Activated naive CD8-positive, alpha-beta T cell treated with anti-CD3 and anti-CD28 coated beads, Interleukin-2, amount 50 U/mL, for 24 hours (primary cell): ENCODE measurements at regions not wholly inside any gene's neighbourhood (a gene's known extent, or its start where the extent isn't known, plus 50 kb on each side); places are given as distances from the start of the nearest gene placed in this dataset.

Source experiments
- ATAC-seq: fragments of 150-1000 bp; cut with Tn5 transposase; one replicate; pipeline ENCODE4 v1.10.0; 2021
- DNase-seq: peaks from one replicate; pipeline ENCODE4 v3.0.0; 2021
- H3K27ac Mint-ChIP-seq: one replicate; pipeline ENCODE4 v1.8.0; 2021; ENCODE audit warnings: mild to moderate bottlenecking, mixed read lengths
- H3K27me3 Mint-ChIP-seq: one replicate; pipeline ENCODE4 v1.8.0; 2021; ENCODE audit warnings: mixed read lengths
- H3K36me3 Mint-ChIP-seq: one replicate; pipeline ENCODE4 v1.8.0; 2021; ENCODE audit warnings: low read depth, mixed read lengths
- H3K4me1 Mint-ChIP-seq: one replicate; pipeline ENCODE4 v1.8.0; 2021; ENCODE audit warnings: mixed read lengths
- H3K4me3 Mint-ChIP-seq: one replicate; pipeline ENCODE4 v1.8.0; 2021; ENCODE audit warnings: mild to moderate bottlenecking, moderate library complexity, mixed read lengths
- H3K9me3 Mint-ChIP-seq: one replicate; pipeline ENCODE4 v1.8.0; 2021; ENCODE audit warnings: mixed read lengths

- H3K4me3 Mint-ChIP-seq: no peak overlapping the region
- H3K27ac Mint-ChIP-seq: no peak overlapping the region
- no peak for DNase-seq
- no peaks in the 10 kb centered on the region for H3K36me3 Mint-ChIP-seq
- no peaks in the 10 kb centered on the region for H3K9me3 Mint-ChIP-seq
- no peaks in the 10 kb centered on the region for H3K27me3 Mint-ChIP-seq
- no peaks in the 10 kb centered on the region for H3K4me1 Mint-ChIP-seq
- ATAC-seq: no peak
Measured at GRCh38 chr2:158893474-158893873, 75.0 kb upstream of the TANC1 start.

GRCh38 chr2:158894078-158894477, 74.4 kb upstream of the TANC1 start:
- Mint-ChIP-seq H3K9me3 (no peaks in the 10 kb centered on the region), H3K4me1 (no peaks in the 10 kb centered on the region), H3K27ac (no peak overlapping the region), H3K36me3 (no peaks in the 10 kb centered on the region), H3K4me3 (no peak overlapping the region), H3K27me3 (no peaks in the 10 kb centered on the region)
- no peak for ATAC-seq
- DNase-seq: no peak

- no peak for DNase-seq
- H3K4me1 Mint-ChIP-seq: no peaks in the 10 kb centered on the region
- H3K27ac Mint-ChIP-seq: no peak overlapping the region
- no peaks in the 10 kb centered on the region for H3K27me3 Mint-ChIP-seq
- H3K4me3 Mint-ChIP-seq: no peak overlapping the region
- no peaks in the 10 kb centered on the region for H3K36me3 Mint-ChIP-seq
- no peaks in the 10 kb centered on the region for H3K9me3 Mint-ChIP-seq
- no peak for ATAC-seq
Measured at GRCh38 chr2:158894572-158894971, 73.9 kb upstream of the TANC1 start.

- Mint-ChIP-seq H3K36me3 (no peaks in the 10 kb centered on the region), H3K9me3 (no peaks in the 10 kb centered on the region), H3K27me3 (no peaks in the 10 kb centered on the region), H3K27ac (no peak overlapping the region), H3K4me3 (no peak overlapping the region), H3K4me1 (no peaks in the 10 kb centered on the region)
- no peak for ATAC-seq
- no peak for DNase-seq
Measured at GRCh38 chr2:158900345-158900744, 68.1 kb upstream of the TANC1 start.

- H3K4me1 Mint-ChIP-seq: no peaks in the 10 kb centered on the region
- no peaks in the 10 kb centered on the region for H3K27me3 Mint-ChIP-seq
- H3K36me3 Mint-ChIP-seq: no peaks in the 10 kb centered on the region
- ATAC-seq (no peak), DNase-seq (no peak)
- H3K27ac Mint-ChIP-seq: no peak overlapping the region
- H3K9me3 Mint-ChIP-seq: no peaks in the 10 kb centered on the region
- H3K4me3 Mint-ChIP-seq: no peak overlapping the region
Measured at GRCh38 chr2:158902005-158902398, 66.4 kb upstream of the TANC1 start.

DNA sequence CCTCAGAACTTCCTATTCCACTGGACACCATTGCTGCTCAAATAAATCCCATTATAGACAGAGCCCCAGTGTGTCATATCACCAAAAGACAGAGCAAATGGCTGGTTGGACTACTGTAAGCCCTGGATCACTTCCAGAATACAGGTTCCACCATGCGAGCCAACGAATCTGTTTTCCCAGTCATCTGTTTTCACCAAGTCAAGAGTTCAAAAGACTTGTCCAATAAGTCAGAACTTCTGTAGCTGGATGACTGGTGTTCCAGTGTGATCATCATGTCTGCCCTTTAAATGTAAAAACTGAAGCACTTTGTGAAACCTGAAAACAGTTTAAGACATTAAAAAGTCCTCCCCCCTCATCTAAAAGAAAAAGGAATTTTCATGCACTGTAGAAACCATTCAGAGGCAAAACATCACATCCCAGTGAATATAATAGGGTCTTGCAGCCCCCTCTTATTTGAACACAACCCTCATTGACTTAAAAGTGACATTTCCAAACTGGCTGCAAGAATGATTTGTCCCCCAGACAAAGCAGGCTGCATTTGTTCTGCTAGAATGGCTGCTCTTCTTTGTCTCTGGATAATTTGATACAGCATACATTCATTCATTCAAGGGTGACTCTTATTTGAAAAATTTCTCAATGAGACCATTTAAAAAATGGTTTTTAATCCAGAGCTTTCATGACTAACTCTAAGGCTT, 64.6 kb upstream of the TANC1 start:
- Mint-ChIP-seq H3K4me3 (no peak overlapping the region), H3K4me1 (no peaks in the 10 kb centered on the region), H3K27ac (no peak overlapping the region), H3K9me3 (no peaks in the 10 kb centered on the region), H3K36me3 (no peaks in the 10 kb centered on the region), H3K27me3 (no peaks in the 10 kb centered on the region)
- ATAC-seq (no peak), DNase-seq (no peak)

DNA sequence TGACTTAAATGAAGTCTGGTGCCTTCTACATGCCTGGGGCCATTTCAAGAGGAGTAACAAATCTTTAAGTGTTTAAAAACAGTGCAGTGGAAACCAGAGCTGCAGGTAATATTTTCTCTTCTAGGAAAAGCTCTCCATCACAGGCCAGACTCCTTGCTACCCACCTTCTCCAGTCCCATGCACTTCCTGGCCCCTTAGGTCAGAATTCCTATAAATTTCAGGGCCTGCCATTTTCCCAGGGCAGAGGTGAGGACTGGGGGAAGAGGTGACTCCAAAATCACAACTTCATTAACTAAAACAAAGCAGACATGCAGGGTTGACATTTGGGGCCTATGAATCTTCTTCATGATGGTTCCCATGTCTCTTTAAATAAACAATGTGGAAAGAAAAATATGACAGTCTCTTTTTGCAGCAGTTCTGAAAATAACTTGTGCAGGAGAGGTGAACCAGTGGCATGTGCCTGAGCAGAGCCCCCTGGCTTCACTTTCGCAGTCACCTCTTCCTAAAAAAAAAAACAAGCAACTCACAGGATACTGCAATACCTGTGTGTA, 63.7 kb upstream of the TANC1 start:
- DNase-seq (no peak), ATAC-seq (no peak)
- Mint-ChIP-seq H3K27ac (no peak overlapping the region), H3K36me3 (no peaks in the 10 kb centered on the region), H3K4me3 (no peak overlapping the region), H3K4me1 (no peaks in the 10 kb centered on the region), H3K27me3 (no peaks in the 10 kb centered on the region), H3K9me3 (no peaks in the 10 kb centered on the region)

DNA sequence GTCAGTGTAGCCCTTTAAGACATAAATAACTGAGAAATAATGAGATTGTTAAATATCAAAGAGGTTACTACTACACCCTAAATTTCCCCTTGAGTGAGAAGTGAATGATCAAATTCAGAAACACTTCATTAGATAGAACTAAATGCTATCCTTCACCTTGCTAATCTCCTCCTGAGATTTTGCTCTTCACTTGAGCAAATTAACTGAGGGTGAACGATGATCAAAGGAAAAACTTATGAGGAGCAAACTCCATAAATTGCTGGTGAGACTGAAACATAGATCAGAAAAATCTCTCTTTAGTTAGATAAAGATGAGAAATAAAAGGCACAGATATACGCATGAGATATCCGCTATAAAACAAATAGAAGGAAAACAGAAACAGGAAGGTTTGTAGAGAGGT, 63.1 kb upstream of the TANC1 start:
- no peak for ATAC-seq
- Mint-ChIP-seq H3K4me3 (no peak overlapping the region), H3K27ac (no peak overlapping the region), H3K27me3 (no peaks in the 10 kb centered on the region), H3K9me3 (no peaks in the 10 kb centered on the region), H3K4me1 (no peaks in the 10 kb centered on the region), H3K36me3 (no peaks in the 10 kb centered on the region)
- DNase-seq: no peak

- no peaks in the 10 kb centered on the region for H3K27me3 Mint-ChIP-seq
- DNase-seq (no peak), ATAC-seq (no peak)
- H3K36me3 Mint-ChIP-seq: no peaks in the 10 kb centered on the region
- H3K9me3 Mint-ChIP-seq: no peaks in the 10 kb centered on the region
- no peaks in the 10 kb centered on the region for H3K4me1 Mint-ChIP-seq
- no peak overlapping the region for H3K27ac Mint-ChIP-seq
- H3K4me3 Mint-ChIP-seq: no peak overlapping the region
Measured at GRCh38 chr2:158905784-158906183, 62.7 kb upstream of the TANC1 start.

- Mint-ChIP-seq H3K9me3 (no peaks in the 10 kb centered on the region), H3K36me3 (no peaks in the 10 kb centered on the region), H3K4me3 (no peak overlapping the region), H3K4me1 (no peaks in the 10 kb centered on the region), H3K27me3 (no peaks in the 10 kb centered on the region), H3K27ac (no peak overlapping the region)
- DNase-seq (no peak), ATAC-seq (no peak)
Measured at GRCh38 chr2:158907926-158908456, 60.4 kb upstream of the TANC1 start.

DNA sequence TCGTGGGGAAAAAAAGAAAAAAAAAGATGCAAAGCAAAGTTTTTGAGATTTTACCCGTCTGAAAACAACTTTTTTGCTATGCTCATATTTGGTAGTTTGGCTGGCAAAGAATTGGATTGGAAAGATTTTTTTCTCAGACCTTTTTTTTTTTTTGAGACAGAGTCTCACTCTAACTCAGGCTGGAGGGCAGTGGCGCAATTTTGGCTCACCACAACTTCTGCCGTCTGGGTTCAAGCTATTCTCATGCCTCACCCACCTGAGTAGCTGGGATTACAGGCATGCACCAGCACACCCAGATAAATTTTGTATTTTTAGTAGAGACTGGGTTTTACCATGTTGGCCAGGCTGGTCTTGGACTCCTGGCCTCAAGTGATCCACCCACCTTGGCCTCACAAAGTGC, 56.3 kb upstream of the TANC1 start:
- H3K9me3 Mint-ChIP-seq: no peaks in the 10 kb centered on the region

GRCh38 chr2:158912765-158913164, 55.7 kb upstream of the TANC1 start:
- Mint-ChIP-seq H3K36me3 (no peaks in the 10 kb centered on the region), H3K27me3 (no peaks in the 10 kb centered on the region), H3K9me3 (no peaks in the 10 kb centered on the region), H3K4me3 (no peak overlapping the region), H3K27ac (no peak overlapping the region), H3K4me1 (no peaks in the 10 kb centered on the region)
- no peak for DNase-seq
- no peak for ATAC-seq

More for the DNA sequence above, 56.3 kb upstream of the TANC1 start:
- no peaks in the 10 kb centered on the region for H3K27me3 Mint-ChIP-seq
- ATAC-seq: no peak
- no peak overlapping the region for H3K27ac Mint-ChIP-seq
- H3K4me3 Mint-ChIP-seq: no peak overlapping the region
- H3K4me1 Mint-ChIP-seq: no peaks in the 10 kb centered on the region
- no peaks in the 10 kb centered on the region for H3K36me3 Mint-ChIP-seq
- no peak for DNase-seq

- Mint-ChIP-seq H3K4me3 (no peak overlapping the region), H3K36me3 (no peaks in the 10 kb centered on the region)
Measured at GRCh38 chr2:158914066-158914465, 54.4 kb upstream of the TANC1 start.

DNA sequence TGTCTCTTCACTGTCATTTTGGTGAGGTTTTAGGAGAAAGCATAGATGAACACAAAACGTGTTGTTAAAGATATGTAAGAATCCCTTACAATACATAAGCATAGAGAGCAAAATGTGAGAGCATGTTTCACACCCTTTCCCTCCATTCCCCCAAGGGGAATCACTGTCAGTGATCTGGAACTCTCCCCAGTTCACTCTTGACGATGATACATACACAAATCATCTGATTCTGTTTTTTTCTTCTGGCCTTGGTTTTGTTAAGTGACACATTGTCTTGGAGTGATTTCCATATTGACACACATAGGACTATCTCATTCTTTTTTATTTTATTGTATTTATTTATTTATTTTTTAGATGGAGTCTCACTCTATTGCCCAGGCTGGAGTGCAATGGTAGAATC, 53.7 kb upstream of the TANC1 start:
- Mint-ChIP-seq H3K36me3 (no peaks in the 10 kb centered on the region), H3K27me3 (no peaks in the 10 kb centered on the region), H3K27ac (no peak overlapping the region), H3K9me3 (no peaks in the 10 kb centered on the region), H3K4me3 (no peak overlapping the region), H3K4me1 (no peaks in the 10 kb centered on the region)
- DNase-seq: no peak
- no peak for ATAC-seq

More at GRCh38 chr2:158914066-158914465, 54.4 kb upstream of the TANC1 start:
- Mint-ChIP-seq H3K4me1 (no peaks in the 10 kb centered on the region), H3K9me3 (no peaks in the 10 kb centered on the region), H3K27me3 (no peaks in the 10 kb centered on the region), H3K27ac (no peak overlapping the region)
- DNase-seq: no peak
- no peak for ATAC-seq

- H3K27me3 Mint-ChIP-seq: no peaks in the 10 kb centered on the region
- no peaks in the 10 kb centered on the region for H3K4me1 Mint-ChIP-seq
- DNase-seq (no peak), ATAC-seq (no peak)
- H3K27ac Mint-ChIP-seq: no peak overlapping the region
- no peak overlapping the region for H3K4me3 Mint-ChIP-seq
- no peaks in the 10 kb centered on the region for H3K36me3 Mint-ChIP-seq
- H3K9me3 Mint-ChIP-seq: no peaks in the 10 kb centered on the region
Measured at GRCh38 chr2:158917121-158917520, 51.3 kb upstream of the TANC1 start.
